HEK293 (cell line): ENCODE measurements at regions not wholly inside any gene's neighbourhood (a gene's known extent, or its start where the extent isn't known, plus 50 kb on each side); places are given as distances from the start of the nearest gene placed in this dataset.

ENCODE experiments used
- CTCF ChIA-PET: fragments of 350-600 bp; formaldehyde crosslinking; extraction: SDS; loops from one replicate; lab custom pipeline; 2021; ENCODE audit warnings: antibody characterized with exemption; lab: Yijun Ruan, JAX
- POLR2A ChIA-PET: fragments of 300-600 bp; formaldehyde crosslinking; extraction: SDS; loops from one replicate; lab custom pipeline; 2020; ENCODE audit warnings: antibody characterized with exemption, inconsistent platforms; lab: Yijun Ruan, JAX
- H3K27ac ChIP-seq: fragments of 200-500 bp; sonication (Bioruptor generic); 2 replicates; pipeline ENCODE4 v1.5.1; 2014; ENCODE audit warnings: low read depth, low read length, control low read depth, inconsistent platforms; ENCODE audit errors: extremely low read depth
- H3K36me3 ChIP-seq, 2 experiments: fragments of 200-500 bp in 1 of 2; sonication (Bioruptor generic) in 1 of 2; 1 replicate in 1 of 2; 2 replicates in 1 of 2; pipeline ENCODE4 v1.5.1; 2014 to 2017; ENCODE audit warnings: inconsistent platforms in 2 of 2, low read length in 2 of 2; ENCODE audit not compliant: control insufficient read depth in 2 of 2, insufficient read depth in 1 of 2
- H3K4me1 ChIP-seq: fragments of 200-500 bp; sonication (Bioruptor generic); 2 replicates; pipeline ENCODE4 v1.5.1; 2014; ENCODE audit warnings: mild to moderate bottlenecking, low read length, inconsistent platforms; ENCODE audit not compliant: control insufficient read depth, insufficient read depth
- H3K4me3 ChIP-seq: 2 replicates; pipeline ENCODE4 v1.5.1; 2011; ENCODE audit warnings: low read depth, mild to moderate bottlenecking, control low read depth, low read length, moderate library complexity
- H3K9me3 ChIP-seq: fragments of 200-500 bp; sonication (Bioruptor generic); 2 replicates; pipeline ENCODE4 v1.5.1; 2014; ENCODE audit warnings: low read depth, low read length, inconsistent platforms; ENCODE audit not compliant: control insufficient read depth, insufficient read depth
- KLF8 ChIP-seq: fragments of 450-650 bp; formaldehyde crosslinking; IDR thresholded peaks from 2 replicates; pipeline ENCODE4 v1.5.1; 2016; ENCODE audit warnings: missing biosample characterization, missing genetic modification characterization
- MYNN ChIP-seq: fragments of 450-650 bp; formaldehyde crosslinking; IDR thresholded peaks from 2 replicates; pipeline ENCODE4 v1.5.1; 2016; ENCODE audit warnings: missing biosample characterization, missing genetic modification characterization, borderline replicate concordance
- MZF1 ChIP-seq: fragments of 450-650 bp; formaldehyde crosslinking; IDR thresholded peaks from 2 replicates; pipeline ENCODE4 v1.5.1; 2017; ENCODE audit warnings: missing biosample characterization, missing genetic modification characterization, borderline replicate concordance
- ZBTB21 ChIP-seq: fragments of 450-650 bp; formaldehyde crosslinking; IDR thresholded peaks from 2 replicates; pipeline ENCODE4 v1.5.1; 2017; ENCODE audit warnings: missing biosample characterization, missing genetic modification characterization
- ZBTB26 ChIP-seq: fragments of 450-650 bp; formaldehyde crosslinking; optimal IDR thresholded peaks from 2 replicates; pipeline ENCODE3; 2016; ENCODE audit warnings: missing biosample characterization, mild to moderate bottlenecking, missing genetic modification characterization
- ZFP41 ChIP-seq: fragments of 450-650 bp; formaldehyde crosslinking; IDR thresholded peaks from 2 replicates; pipeline ENCODE4 v1.5.1; 2016; ENCODE audit warnings: missing biosample characterization, missing genetic modification characterization, borderline replicate concordance
- ZIC2 ChIP-seq: fragments of 450-650 bp; formaldehyde crosslinking; IDR thresholded peaks from 2 replicates; pipeline ENCODE4 v1.5.1; 2016; ENCODE audit warnings: missing biosample characterization, missing genetic modification characterization
- ZNF112 ChIP-seq: fragments of 450-650 bp; formaldehyde crosslinking; IDR thresholded peaks from 2 replicates; pipeline ENCODE4 v1.5.0; 2017; ENCODE audit warnings: missing biosample characterization, missing genetic modification characterization
- ZNF146 ChIP-seq: fragments of 450-650 bp; formaldehyde crosslinking; IDR thresholded peaks from 2 replicates; pipeline ENCODE4 v1.5.1; 2016; ENCODE audit warnings: missing biosample characterization, missing genetic modification characterization
- ZNF23 ChIP-seq: fragments of 450-650 bp; formaldehyde crosslinking; IDR thresholded peaks from 2 replicates; pipeline ENCODE4 v1.5.1; 2016; ENCODE audit warnings: missing biosample characterization, missing genetic modification characterization, borderline replicate concordance
- ZNF501 ChIP-seq: fragments of 450-650 bp; formaldehyde crosslinking; IDR thresholded peaks from 2 replicates; pipeline ENCODE4 v1.5.1; 2016; ENCODE audit warnings: missing biosample characterization, missing genetic modification characterization
- ZNF510 ChIP-seq: fragments of 450-650 bp; formaldehyde crosslinking; IDR thresholded peaks from 2 replicates; pipeline ENCODE4 v1.5.1; 2018; ENCODE audit warnings: mild to moderate bottlenecking, missing genetic modification characterization, missing biosample characterization; ENCODE audit not compliant: insufficient replicate concordance
- ZNF514 ChIP-seq: fragments of 450-650 bp; formaldehyde crosslinking; IDR thresholded peaks from 2 replicates; pipeline ENCODE4 v1.5.1; 2016; ENCODE audit warnings: missing biosample characterization, missing genetic modification characterization
- ZNF530 ChIP-seq: fragments of 450-650 bp; formaldehyde crosslinking; IDR thresholded peaks from 2 replicates; pipeline ENCODE4 v1.5.1; 2016; ENCODE audit warnings: low read depth, missing biosample characterization, missing genetic modification characterization
- ZNF670 ChIP-seq: fragments of 450-650 bp; formaldehyde crosslinking; IDR thresholded peaks from 2 replicates; pipeline ENCODE4 v1.5.1; 2016; ENCODE audit warnings: missing biosample characterization, missing genetic modification characterization, low read depth
- ZNF677 ChIP-seq: fragments of 450-650 bp; IDR thresholded peaks from 2 replicates; pipeline ENCODE4 v1.5.0; 2018; ENCODE audit warnings: missing biosample characterization, mild to moderate bottlenecking, missing genetic modification characterization, moderate library complexity
- ZNF768 ChIP-seq: fragments of 450-650 bp; formaldehyde crosslinking; IDR thresholded peaks from 2 replicates; pipeline ENCODE4 v1.5.1; 2018; ENCODE audit warnings: missing biosample characterization, mild to moderate bottlenecking, missing genetic modification characterization
- ZNF830 ChIP-seq: fragments of 450-650 bp; IDR thresholded peaks from 2 replicates; pipeline ENCODE4 v1.5.0; 2018; ENCODE audit warnings: missing biosample characterization, missing genetic modification characterization, low read depth, mild to moderate bottlenecking, moderate library complexity
- ZSCAN23 ChIP-seq: fragments of 450-650 bp; formaldehyde crosslinking; IDR thresholded peaks from 2 replicates; pipeline ENCODE4 v1.5.1; 2016; ENCODE audit warnings: missing biosample characterization, missing genetic modification characterization
- TF ChIP-seq, protein P1 (sequence below): fragments of 450-650 bp; formaldehyde crosslinking; conservative IDR thresholded peaks from 2 replicates; pipeline ENCODE4 v1.5.1; 2016; ENCODE audit warnings: low read depth, missing biosample characterization, missing genetic modification characterization
- TF ChIP-seq, protein P2 (sequence below): fragments of 450-650 bp; formaldehyde crosslinking; IDR thresholded peaks from 2 replicates; pipeline ENCODE4 v1.5.1; 2016; ENCODE audit warnings: missing biosample characterization, missing genetic modification characterization

DNA sequence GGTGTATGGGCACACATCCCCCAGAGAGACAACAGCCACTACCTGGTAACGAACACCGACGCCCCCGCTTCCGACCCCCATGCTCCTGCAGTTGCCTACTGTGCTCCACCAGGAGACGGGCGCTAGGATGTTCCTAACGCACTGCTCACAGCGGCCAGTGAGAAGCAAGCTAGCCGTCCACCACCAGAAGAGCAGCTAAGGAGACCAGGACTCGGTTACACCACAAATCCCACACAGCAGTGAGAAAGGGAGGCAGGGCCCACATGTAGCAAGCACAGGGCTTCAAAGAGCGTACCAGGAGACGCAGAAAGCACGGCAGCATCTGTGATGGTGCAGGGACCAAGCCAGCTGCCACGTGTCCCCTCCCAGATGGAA, 117.0 kb downstream of the NCOR2 start:
- no peak for TF ChIP-seq ZSCAN23
- TF ChIP-seq MYNN (tag by site-specific recombination): no peak
- TF ChIP-seq KLF8: no peak
- no peak for TF ChIP-seq ZNF530 (tag by site-specific recombination)
- TF ChIP-seq ZNF670 (tag by site-specific recombination): no peak
- TF ChIP-seq MZF1 (tag by site-specific recombination): no peak
- TF ChIP-seq, protein P1, sequence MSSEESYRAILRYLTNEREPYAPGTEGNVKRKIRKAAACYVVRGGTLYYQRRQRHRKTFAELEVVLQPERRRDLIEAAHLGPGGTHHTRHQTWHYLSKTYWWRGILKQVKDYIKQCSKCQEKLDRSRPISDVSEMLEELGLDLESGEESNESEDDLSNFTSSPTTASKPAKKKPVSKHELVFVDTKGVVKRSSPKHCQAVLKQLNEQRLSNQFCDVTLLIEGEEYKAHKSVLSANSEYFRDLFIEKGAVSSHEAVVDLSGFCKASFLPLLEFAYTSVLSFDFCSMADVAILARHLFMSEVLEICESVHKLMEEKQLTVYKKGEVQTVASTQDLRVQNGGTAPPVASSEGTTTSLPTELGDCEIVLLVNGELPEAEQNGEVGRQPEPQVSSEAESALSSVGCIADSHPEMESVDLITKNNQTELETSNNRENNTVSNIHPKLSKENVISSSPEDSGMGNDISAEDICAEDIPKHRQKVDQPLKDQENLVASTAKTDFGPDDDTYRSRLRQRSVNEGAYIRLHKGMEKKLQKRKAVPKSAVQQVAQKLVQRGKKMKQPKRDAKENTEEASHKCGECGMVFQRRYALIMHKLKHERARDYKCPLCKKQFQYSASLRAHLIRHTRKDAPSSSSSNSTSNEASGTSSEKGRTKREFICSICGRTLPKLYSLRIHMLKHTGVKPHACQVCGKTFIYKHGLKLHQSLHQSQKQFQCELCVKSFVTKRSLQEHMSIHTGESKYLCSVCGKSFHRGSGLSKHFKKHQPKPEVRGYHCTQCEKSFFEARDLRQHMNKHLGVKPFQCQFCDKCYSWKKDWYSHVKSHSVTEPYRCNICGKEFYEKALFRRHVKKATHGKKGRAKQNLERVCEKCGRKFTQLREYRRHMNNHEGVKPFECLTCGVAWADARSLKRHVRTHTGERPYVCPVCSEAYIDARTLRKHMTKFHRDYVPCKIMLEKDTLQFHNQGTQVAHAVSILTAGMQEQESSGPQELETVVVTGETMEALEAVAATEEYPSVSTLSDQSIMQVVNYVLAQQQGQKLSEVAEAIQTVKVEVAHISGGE: no peak
- no peak for TF ChIP-seq ZNF677
- TF ChIP-seq ZNF146 (tag by site-specific recombination): no peak
- TF ChIP-seq, protein P2, sequence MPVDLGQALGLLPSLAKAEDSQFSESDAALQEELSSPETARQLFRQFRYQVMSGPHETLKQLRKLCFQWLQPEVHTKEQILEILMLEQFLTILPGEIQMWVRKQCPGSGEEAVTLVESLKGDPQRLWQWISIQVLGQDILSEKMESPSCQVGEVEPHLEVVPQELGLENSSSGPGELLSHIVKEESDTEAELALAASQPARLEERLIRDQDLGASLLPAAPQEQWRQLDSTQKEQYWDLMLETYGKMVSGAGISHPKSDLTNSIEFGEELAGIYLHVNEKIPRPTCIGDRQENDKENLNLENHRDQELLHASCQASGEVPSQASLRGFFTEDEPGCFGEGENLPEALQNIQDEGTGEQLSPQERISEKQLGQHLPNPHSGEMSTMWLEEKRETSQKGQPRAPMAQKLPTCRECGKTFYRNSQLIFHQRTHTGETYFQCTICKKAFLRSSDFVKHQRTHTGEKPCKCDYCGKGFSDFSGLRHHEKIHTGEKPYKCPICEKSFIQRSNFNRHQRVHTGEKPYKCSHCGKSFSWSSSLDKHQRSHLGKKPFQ (tag by site-specific recombination): no peak
- TF ChIP-seq ZNF23: no peak
- TF ChIP-seq ZFP41 (tag by site-specific recombination): no peak
- no peak for TF ChIP-seq ZNF510 (tag by site-specific recombination)
- TF ChIP-seq ZNF830 (tag by site-specific recombination): no peak
- no peak for TF ChIP-seq ZBTB26 (tag by site-specific recombination)
- CTCF ChIA-PET: no interaction called here
- Histone ChIP-seq H3K4me1 (no peaks in the 10 kb centered on the region), H3K9me3 (no peaks in the 10 kb centered on the region), H3K36me3 (peaks cover 0 to 15% of the 10 kb centered on the region in 2 experiments; a peak in 2 of 3 replicates), H3K27ac (no peak overlapping the region), H3K4me3 (no peak overlapping the region)
- POLR2A ChIA-PET: no interaction called here

GRCh38 chr12:124449623-124450375, 117.6 kb downstream of the NCOR2 start:
- ChIA-PET POLR2A (no interaction called here), CTCF (no interaction called here)
- H3K9me3 ChIP-seq: no peaks in the 10 kb centered on the region
- TF ChIP-seq ZNF768 (tag by site-specific recombination) (no peak), ZNF112 (no peak), ZBTB21 (tag by site-specific recombination) (no peak), ZNF514 (tag by site-specific recombination) (no peak), ZIC2 (tag by site-specific recombination) (no peak), ZNF501 (tag by site-specific recombination) (no peak)
- no peak overlapping the region for H3K4me3 ChIP-seq
- H3K36me3 ChIP-seq: peaks cover 0 to 15% of the 10 kb centered on the region in 2 experiments; a peak in 2 of 3 replicates
- no peak overlapping the region for H3K27ac ChIP-seq
- H3K4me1 ChIP-seq: no peaks in the 10 kb centered on the region
